GM21786 (cell line): ENCODE measurements at regions not wholly inside any gene's neighbourhood (a gene's known extent, or its start where the extent isn't known, plus 50 kb on each side); places are given as distances from the start of the nearest gene placed in this dataset.
"Not testable (repeated sequence)": the region's sequence is repeated elsewhere in the genome, so short reads cannot be mapped to it uniquely, and the experiment has no call there.

ENCODE experiments used
- ATAC-seq: cut with Tn5 transposase; IDR thresholded peaks from one replicate; pipeline ENCODE4 v1.9.1; 2021; ENCODE audit not compliant: unreplicated experiment

GRCh38 chr12:58673021-58673420 is 247.3 kb downstream of the LRIG3 start:
- no peak for ATAC-seq

GRCh38 chr12:58677833-58678232 is 242.5 kb downstream of the LRIG3 start:
- ATAC-seq: not testable (repeated sequence)

DNA sequence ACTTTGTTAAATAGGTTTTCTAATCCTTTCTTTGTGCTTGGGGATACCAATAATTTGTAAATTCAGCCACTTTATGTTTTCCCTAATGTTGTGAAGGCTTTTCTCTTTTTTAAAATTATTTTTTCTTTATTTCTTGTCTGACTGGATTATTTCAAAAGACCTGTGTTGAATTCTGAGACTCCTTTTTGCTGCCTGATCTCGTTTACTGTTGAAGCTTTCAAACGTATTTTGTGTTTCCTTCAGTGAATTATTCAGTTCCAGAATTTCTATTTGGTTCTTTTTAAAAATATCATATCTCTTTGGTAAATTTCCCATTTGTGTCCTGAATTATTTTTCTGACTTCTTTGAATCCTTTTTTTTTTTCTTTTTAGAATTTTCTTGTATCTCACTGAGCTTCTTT is 241.6 kb downstream of the LRIG3 start:
- ATAC-seq: no peak

- no peak for ATAC-seq
These were observed 238.6 kb downstream of the LRIG3 start for GRCh38 chr12:58681730-58682129.

- no peak for ATAC-seq
These were observed 225.0 kb downstream of the LRIG3 start for GRCh38 chr12:58695263-58695662.

DNA sequence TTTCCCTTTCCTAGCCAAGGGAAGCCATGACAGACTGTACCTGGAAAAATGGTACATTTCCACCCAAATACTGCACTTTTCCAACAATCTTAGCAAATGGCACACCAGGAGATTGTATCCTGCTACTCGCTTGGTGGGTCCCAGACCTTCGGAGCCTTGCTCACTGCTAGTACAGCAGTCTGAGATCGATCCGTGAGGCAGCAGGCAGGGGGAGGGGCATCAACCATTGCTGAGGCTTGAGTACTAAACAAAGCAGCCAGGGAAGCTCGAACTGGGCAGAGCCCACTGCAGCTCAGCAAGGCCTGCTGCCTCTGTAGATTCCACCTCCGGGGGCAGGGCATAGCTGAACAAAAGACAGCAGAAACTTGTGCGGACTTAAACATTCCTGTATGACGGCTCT is 218.8 kb downstream of the LRIG3 start:
- ATAC-seq: no peak

DNA sequence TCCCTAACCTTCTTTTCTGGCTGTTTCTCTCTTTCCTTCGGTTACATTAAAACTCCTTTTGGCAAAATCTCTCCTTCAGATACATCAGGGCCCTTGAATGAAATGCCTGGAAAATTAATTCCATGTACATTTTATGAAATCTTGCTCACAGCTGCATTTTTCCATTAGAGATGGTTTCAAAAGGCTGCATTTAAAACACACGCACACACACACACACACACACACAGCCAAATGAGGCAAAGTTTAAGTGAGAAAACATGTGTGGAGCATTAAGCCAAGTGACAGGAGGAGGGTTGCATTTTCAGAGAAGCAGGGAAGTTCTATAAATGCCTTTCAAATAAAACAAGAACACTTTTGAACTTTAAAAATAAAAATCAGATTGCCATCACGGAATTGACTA is 216.4 kb downstream of the LRIG3 start:
- no peak for ATAC-seq

GRCh38 chr12:58704770-58705169 is 215.5 kb downstream of the LRIG3 start:
- ATAC-seq: not testable (repeated sequence)

DNA sequence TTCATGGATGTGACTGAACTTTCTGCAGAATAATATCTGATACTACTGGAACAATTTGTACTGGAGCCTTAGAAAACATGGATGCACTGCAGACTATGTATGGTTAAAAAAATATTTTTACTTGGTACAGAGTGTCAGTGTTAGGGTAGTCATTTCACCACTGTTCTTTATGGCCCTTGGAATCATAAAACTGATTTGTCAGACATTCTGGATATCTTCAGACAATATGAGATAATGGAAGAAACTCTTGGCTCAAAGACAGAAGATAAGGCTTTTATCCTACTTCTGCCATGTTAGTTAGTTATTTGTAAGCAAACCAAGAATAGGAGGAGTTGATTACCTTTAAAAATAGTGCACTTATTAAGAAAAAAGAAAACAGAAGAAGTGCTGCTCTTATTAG is 209.4 kb downstream of the LRIG3 start:
- ATAC-seq: no peak

DNA sequence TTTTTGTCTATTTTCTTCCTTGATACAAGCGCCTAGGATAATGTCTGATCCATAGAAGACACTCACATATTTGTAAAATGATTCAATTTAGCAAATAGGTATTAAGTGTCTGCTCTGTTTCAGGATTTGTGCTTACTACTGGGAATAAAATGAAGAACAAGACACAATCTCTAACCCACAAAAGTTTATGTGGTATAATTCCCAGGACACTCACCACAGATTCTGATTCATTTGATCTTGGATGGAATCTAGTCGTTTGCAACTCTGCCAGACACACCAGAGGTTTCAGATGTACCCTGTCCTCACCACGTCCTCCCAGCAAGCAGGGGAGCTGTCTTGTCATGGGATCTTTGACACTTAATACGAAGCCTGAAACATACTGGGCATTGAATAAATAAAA is 208.3 kb downstream of the LRIG3 start:
- no peak for ATAC-seq

GRCh38 chr12:58712976-58713375 is 207.3 kb downstream of the LRIG3 start:
- ATAC-seq: no peak

DNA sequence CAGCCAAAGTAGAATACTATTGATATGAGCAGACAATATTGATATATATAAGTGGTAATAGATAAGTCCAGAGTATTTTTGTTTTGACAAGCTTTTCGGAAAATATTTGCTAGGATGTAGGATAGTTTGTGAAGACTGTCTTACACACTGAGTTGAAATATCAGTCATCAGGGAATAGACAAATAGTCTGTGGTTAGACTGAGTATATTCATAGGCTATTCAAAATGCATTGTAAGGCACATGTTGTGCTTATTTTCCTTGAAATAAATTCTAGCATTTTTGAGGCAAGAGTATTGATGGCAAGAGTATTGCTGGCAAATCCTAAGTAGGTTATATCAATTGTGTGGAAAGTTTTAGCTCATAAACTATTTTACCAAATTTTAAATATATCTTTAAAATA is 201.1 kb downstream of the LRIG3 start:
- ATAC-seq: no peak

GRCh38 chr12:58720421-58720820 is 199.9 kb downstream of the LRIG3 start:
- no peak for ATAC-seq

DNA sequence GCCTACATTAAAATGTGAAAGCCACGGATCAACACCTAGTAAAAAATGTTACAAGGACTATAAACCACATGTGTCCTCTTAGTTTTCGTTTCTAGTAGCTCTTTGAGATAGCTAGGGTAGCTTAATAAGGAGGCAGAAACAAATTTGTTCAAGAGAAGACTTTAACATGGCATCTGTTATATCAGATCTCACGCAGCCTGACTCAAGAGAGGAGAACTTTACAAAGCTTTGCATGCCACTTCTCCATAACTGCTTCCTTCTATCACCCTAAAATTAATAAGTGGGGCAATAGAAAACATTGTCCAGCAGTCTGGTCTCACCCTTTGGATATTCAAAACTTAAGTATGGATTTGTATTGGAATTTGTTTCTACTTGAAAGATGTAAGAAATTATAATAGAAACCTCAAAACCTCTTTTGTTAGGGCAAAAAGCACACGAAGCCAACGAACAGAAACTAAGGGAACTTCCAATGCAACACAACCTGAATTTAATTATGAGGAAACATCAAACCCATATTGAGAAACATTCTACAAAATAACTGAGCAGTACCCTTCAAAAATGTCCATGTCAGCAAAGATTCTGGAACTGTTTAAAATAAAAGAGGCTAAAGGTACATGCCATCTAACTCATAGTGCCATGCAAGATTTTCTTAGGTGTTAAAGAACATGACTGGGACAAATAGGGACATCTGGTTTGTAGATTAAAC is 194.8 kb downstream of the LRIG3 start:
- no peak for ATAC-seq

DNA sequence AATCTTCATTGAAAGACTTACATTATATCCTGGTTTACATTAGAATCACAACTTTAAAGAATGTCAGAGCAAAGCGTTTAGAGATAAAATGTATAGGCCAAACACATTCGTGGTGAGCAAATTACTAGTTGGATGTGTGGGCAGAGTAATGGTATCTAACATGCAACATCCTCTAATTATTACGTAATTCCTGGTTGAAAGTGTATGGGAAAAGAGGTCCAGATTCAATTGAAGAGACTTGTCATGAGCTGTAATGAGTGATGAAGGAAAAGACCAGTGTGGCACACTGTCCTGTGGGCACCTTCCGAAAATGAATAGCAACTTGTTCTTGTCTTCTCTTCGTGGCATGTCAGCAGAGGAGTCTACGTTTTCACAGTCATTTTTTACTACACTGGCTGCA is 192.8 kb downstream of the LRIG3 start:
- ATAC-seq: no peak

- ATAC-seq: no peak
These were observed 191.9 kb downstream of the LRIG3 start for GRCh38 chr12:58728397-58728796.

DNA sequence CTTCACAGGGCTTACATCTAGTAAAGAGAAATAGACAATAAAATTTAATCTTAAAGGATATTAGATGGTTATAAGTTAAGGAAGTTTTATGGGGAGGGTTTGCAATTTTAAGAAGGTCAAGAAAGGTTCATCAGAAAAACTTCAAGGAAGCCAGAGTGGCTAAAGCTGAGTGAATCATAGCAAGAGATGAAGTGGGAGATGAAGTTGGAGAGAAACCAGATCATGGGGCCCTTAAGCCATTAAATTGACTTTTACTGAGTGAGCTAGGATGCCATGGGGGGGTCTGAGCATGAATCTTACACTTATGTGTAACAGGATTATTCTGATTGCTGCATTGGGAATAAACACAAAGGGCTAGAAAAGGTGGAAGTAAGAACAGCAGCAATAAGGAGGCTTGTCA is 189.2 kb downstream of the LRIG3 start:
- no peak for ATAC-seq

DNA sequence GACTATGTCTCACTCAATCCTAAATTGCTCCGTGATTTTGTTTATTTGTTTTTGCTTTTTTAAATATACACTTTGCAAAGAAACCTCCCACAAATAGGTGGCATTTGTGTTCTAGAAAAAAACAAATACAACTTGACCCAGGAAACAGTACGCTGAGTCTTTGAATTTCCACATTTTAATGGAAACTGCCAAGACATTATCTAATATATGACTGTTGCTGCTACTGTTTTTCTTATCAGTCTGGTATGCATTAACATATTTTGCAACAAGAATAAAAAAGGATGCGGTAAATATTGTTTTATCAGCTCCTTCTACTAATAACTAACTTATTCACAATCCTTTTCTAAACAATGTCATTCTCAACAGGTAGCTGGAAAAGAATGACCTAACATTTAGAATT is 187.4 kb downstream of the LRIG3 start:
- ATAC-seq: no peak

DNA sequence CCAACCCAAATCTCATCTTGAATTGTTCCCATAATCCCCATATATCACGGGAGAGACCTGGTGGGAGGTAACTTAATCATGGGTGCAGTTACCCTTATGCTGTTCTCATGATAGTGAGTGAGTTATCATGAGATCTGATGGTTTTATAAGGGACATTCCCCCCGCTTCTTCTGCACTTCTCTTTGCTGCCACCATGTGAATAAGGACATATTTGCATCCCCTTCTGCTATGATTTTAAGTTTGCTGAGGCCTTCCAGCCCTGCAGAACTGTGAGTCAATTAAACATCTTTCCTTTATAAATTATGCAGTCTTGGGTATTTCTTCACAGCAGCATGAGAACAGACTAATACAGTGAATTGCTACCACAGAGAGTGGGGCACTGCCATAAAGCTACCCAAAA is 179.1 kb downstream of the LRIG3 start:
- no peak for ATAC-seq

DNA sequence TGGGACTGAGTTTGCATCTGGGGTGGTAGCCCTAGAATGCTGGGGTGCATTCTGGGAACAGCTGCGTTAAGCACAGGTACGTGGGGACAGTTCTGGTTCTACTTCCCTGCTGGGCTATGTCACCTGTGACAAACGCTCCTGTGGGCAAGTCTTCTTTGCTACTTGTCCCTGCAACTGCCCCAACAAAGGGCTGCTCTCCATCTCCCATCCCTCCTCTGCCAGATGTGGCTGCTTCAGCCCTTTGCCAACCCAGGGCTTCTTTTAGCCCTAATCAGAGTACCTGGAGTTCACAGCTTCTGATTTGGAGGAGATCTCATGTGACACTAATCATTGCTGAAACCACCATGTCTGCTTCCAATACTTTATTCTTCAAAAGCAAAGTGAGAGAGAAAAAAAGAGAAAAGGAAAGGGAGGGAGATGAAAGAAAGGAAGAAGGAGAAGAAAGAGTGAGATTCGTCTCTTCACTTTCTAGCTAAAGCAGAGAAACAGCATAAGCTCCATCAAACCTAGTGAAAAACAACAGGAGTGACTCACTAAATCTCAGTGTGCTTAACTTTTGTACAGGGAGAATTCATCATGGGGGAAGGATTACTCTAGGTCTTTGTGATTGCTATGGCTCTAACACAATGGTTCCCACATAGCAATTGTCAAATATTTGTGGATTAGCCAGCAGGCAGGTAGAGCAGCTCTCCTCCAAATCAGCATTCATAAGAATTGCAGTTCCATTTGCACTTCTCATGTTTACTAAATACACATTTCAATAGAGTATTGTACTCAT is 174.8 kb downstream of the LRIG3 start:
- ATAC-seq: no peak

DNA sequence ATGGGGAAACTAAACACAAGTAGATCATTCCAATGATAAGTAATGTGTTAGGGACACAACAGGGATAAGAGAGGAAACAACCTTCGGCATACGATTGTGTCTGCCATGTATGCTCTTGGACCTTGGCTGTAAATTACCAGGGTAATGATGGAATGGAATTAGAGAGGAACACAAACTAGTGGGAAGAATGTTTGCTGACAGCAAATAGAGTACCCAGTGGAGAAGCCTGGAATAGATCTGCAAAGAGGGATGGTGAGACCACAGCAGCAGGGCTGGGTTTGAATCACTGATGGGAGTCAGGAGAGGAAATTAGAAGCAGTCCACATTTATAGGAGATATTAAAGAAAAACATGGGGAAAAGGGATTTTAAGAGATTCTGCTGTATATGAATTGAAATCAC is 172.8 kb downstream of the LRIG3 start:
- no peak for ATAC-seq

GRCh38 chr12:58750484-58750883 is 169.8 kb downstream of the LRIG3 start:
- no peak for ATAC-seq

DNA sequence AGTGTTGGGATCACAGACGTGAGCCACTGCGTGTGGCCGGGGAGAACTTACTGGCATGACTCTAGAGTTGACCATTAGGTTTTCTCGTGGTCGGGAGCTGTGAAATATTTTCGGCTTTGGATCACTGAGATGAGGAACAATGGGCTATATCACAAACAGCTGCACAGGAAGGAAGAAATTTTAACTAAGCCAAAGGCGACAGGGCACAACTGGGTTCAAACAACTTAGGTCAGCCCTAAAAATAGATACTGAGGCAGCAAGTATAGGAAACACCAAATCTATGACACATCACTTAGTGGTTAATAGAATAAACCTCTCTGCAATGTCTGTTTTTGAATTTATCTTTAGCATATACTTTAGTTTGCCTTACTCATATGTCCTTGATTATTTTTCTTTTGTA is 162.9 kb downstream of the LRIG3 start:
- no peak for ATAC-seq
